A673 (cell line): ENCODE measurements at regions not wholly inside any gene's neighbourhood (a gene's known extent, or its start where the extent isn't known, plus 50 kb on each side); places are given as distances from the start of the nearest gene placed in this dataset.

ENCODE experiments used
- BruUV-seq: library from RNA; stranded (reverse); fragments of 400-500 nt; replicated peaks from 2 replicates; lab custom pipeline; 2021; lab: Mats Ljungman, UMichigan
- CTCF ChIA-PET: fragments of 300-600 bp; sonication (Branson Sonifier 250); formaldehyde crosslinking; loops from one replicate; lab custom pipeline; 2022; ENCODE audit warnings: antibody characterized with exemption; lab: Charles Lee
- POLR2A ChIA-PET: fragments of 300-600 bp; sonication (Branson Sonifier 250); formaldehyde crosslinking; loops from one replicate; lab custom pipeline; 2022; ENCODE audit warnings: antibody characterized with exemption; ENCODE audit not compliant: low non-redundant PET; lab: Charles Lee
- DNase-seq: peaks from one replicate; pipeline ENCODE4 v3.0.0-alpha.2; 2015; ENCODE audit warnings: low spot score
- H3K27ac ChIP-seq: fragments of 200-600 bp; sonication (generic); 2 replicates; pipeline ENCODE4 v1.5.1; 2016; ENCODE audit warnings: mixed run types, low read depth, mild to moderate bottlenecking, mixed read lengths, antibody characterized with exemption, low read length; ENCODE audit not compliant: poor library complexity, severe bottlenecking
- H3K27me3 ChIP-seq: fragments of 200-600 bp; sonication (generic); replicated peaks from 2 replicates; pipeline ENCODE4 v1.6.1; 2017; ENCODE audit warnings: mixed run types, low read depth, mild to moderate bottlenecking, mixed read lengths, antibody characterized with exemption, low read length; ENCODE audit not compliant: insufficient read depth, poor library complexity
- H3K36me3 ChIP-seq: fragments of 200-600 bp; sonication (generic); 2 replicates; pipeline ENCODE4 v1.6.1; 2016; ENCODE audit warnings: mixed run types, mild to moderate bottlenecking, mixed read lengths, antibody characterized with exemption, low read length; ENCODE audit not compliant: insufficient read depth, poor library complexity, severe bottlenecking
- H3K4me1 ChIP-seq: fragments of 200-600 bp; sonication (generic); 2 replicates; pipeline ENCODE4 v1.6.1; 2017; ENCODE audit warnings: mixed run types, mild to moderate bottlenecking, mixed read lengths, antibody characterized with exemption, low read length; ENCODE audit not compliant: insufficient read depth, poor library complexity, severe bottlenecking
- H3K4me3 ChIP-seq: fragments of 200-600 bp; sonication (generic); 2 replicates; pipeline ENCODE4 v1.5.1; 2016; ENCODE audit warnings: low read depth, mixed run types, mild to moderate bottlenecking, mixed read lengths, low read length; ENCODE audit not compliant: poor library complexity, severe bottlenecking
- H3K9me3 ChIP-seq: fragments of 200-600 bp; sonication (generic); 2 replicates; pipeline ENCODE4 v1.6.1; 2016; ENCODE audit warnings: mixed run types, low read depth, mild to moderate bottlenecking, mixed read lengths, antibody characterized with exemption, low read length; ENCODE audit not compliant: poor library complexity, severe bottlenecking
- EZH2 ChIP-seq: fragments of 200-600 bp; sonication (generic); IDR thresholded peaks from 2 replicates; pipeline ENCODE4 v1.6.1; 2017; ENCODE audit warnings: borderline replicate concordance, low read depth, mild to moderate bottlenecking, mixed read lengths, antibody characterized with exemption, low read length; ENCODE audit not compliant: poor library complexity, severe bottlenecking
- intact Hi-C: fragments of 100-400 bp; cut with micrococcal nuclease; formaldehyde crosslinking; loops from one replicate; pipeline ENCODE4 v1.10.0; 2022; ENCODE audit not compliant: unreplicated experiment
- TF ChIP-seq, protein P1 (sequence below): fragments of 300-800, 200-600 bp; sonication (generic); conservative IDR thresholded peaks from 2 replicates; pipeline ENCODE4 v1.5.1; 2017; ENCODE audit warnings: low read depth, mild to moderate bottlenecking, antibody characterized with exemption, low read length, moderate library complexity, mixed read lengths

DNA sequence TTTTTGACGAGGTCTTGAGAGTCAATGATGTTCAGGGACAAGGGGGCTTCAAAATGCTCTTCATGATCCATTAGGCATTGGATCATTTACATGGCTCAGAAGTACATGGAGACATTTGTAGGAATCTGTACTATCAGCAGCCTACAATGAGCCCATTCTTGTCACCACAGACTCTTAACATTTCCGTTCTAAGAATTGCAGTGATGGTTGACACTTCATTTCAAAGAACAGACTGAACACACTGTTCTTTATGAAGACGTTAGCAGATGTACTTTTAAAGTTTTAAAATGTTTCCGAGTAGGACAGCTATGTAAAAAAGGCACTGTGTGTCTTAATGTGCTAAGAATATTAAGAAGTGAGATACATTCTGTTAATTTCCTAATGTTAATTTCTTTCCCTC, 97.3 kb upstream of the GOT2 start:
- H3K4me1 ChIP-seq = no peaks in the 10 kb centered on the region
- H3K27ac ChIP-seq = no peak overlapping the region
- no peak for DNase-seq
- H3K9me3 ChIP-seq = no peaks in the 10 kb centered on the region
- TF ChIP-seq, protein P1, sequence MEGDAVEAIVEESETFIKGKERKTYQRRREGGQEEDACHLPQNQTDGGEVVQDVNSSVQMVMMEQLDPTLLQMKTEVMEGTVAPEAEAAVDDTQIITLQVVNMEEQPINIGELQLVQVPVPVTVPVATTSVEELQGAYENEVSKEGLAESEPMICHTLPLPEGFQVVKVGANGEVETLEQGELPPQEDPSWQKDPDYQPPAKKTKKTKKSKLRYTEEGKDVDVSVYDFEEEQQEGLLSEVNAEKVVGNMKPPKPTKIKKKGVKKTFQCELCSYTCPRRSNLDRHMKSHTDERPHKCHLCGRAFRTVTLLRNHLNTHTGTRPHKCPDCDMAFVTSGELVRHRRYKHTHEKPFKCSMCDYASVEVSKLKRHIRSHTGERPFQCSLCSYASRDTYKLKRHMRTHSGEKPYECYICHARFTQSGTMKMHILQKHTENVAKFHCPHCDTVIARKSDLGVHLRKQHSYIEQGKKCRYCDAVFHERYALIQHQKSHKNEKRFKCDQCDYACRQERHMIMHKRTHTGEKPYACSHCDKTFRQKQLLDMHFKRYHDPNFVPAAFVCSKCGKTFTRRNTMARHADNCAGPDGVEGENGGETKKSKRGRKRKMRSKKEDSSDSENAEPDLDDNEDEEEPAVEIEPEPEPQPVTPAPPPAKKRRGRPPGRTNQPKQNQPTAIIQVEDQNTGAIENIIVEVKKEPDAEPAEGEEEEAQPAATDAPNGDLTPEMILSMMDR = no peak
- no peak for TF ChIP-seq EZH2
- intact Hi-C loops = no loop called here
- H3K27me3 ChIP-seq = no peaks in the 10 kb centered on the region
- ChIA-PET CTCF (no interaction called here), POLR2A (no interaction called here)
- BruUV-seq = no TSS peak
- H3K4me3 ChIP-seq = no peak overlapping the region
- no peaks in the 10 kb centered on the region for H3K36me3 ChIP-seq

GRCh38 chr16:58828901-58829545, 94.9 kb upstream of the GOT2 start:
- Histone ChIP-seq H3K27ac (no peak overlapping the region), H3K9me3 (no peaks in the 10 kb centered on the region), H3K4me3 (no peak overlapping the region), H3K4me1 (no peaks in the 10 kb centered on the region), H3K27me3 (no peaks in the 10 kb centered on the region), H3K36me3 (no peaks in the 10 kb centered on the region)
- TF ChIP-seq, protein P1 = no peak
- TF ChIP-seq EZH2 = no peak
- POLR2A ChIA-PET = no interaction called here
- no TSS peak for BruUV-seq
- no peak for DNase-seq
- CTCF ChIA-PET = no interaction called here
- intact Hi-C loops = no loop called here

- Histone ChIP-seq H3K27ac (no peak overlapping the region), H3K4me1 (no peaks in the 10 kb centered on the region), H3K36me3 (no peaks in the 10 kb centered on the region), H3K27me3 (no peaks in the 10 kb centered on the region), H3K4me3 (no peak overlapping the region), H3K9me3 (no peaks in the 10 kb centered on the region)
- ChIA-PET CTCF (no interaction called here), POLR2A (no interaction called here)
- intact Hi-C loops = no loop called here
- no TSS peak for BruUV-seq
- no peak for TF ChIP-seq EZH2
- TF ChIP-seq, protein P1 = no peak
- DNase-seq = no peak
Measured at GRCh38 chr16:58824201-58824600, 90.1 kb upstream of the GOT2 start.
